22Rv1 (cell line): ENCODE measurements at regions not wholly inside any gene's neighbourhood (a gene's known extent, or its start where the extent isn't known, plus 50 kb on each side); places are given as distances from the start of the nearest gene placed in this dataset.

Experiments
- CTCF ChIP-seq: fragments of 450-650 bp; IDR thresholded peaks from 2 replicates; pipeline ENCODE4 v1.5.1; 2017; ENCODE audit warnings: mild to moderate bottlenecking
- ZFX ChIP-seq: fragments of 450-650 bp; IDR thresholded peaks from 2 replicates; pipeline ENCODE4 v1.6.1; 2017; ENCODE audit warnings: antibody characterized with exemption, borderline replicate concordance

- TF ChIP-seq CTCF (no peak), ZFX (no peak)
Measured at GRCh38 chr21:43341378-43342161, 85.4 kb downstream of the SIK1 start.
